Esophagus squamous epithelium (tissue), 5 donors: ENCODE measurements at regions not wholly inside any gene's neighbourhood (a gene's known extent, or its start where the extent isn't known, plus 50 kb on each side); places are given as distances from the start of the nearest gene placed in this dataset.

Experiments
- DNase-seq: peaks from one replicate; lab custom pipeline; 2025; lab: John Stamatoyannopoulos, UW
- H3K27ac ChIP-seq, 4 donors: fragments of 200-600 bp; sonication (generic); one replicate each; pipeline ENCODE4 v1.5.1; 2016 to 2019; ENCODE audit warnings: mild to moderate bottlenecking in 1 of 4
- H3K27me3 ChIP-seq, 4 donors: fragments of 200-600 bp; sonication (generic); 1 replicate in 3 of 4; 2 replicates in 1 of 4; pipeline versions ENCODE4 v1.5.1 to v1.6.0; 2017 to 2021; ENCODE audit warnings: antibody characterized with exemption in 1 of 4
- H3K36me3 ChIP-seq, 3 donors: fragments of 200-600 bp; sonication (generic); one replicate each; pipeline ENCODE4 v1.5.1; 2016 to 2019
- H3K4me1 ChIP-seq, 3 donors: fragments of 200-600 bp; sonication (generic); one replicate each; pipeline ENCODE4 v1.5.1; 2017 to 2019
- H3K4me3 ChIP-seq, 4 donors: fragments of 200-600 bp; sonication (generic); 1 replicate in 3 of 4; 2 replicates in 1 of 4; pipeline ENCODE4 v1.5.1; 2016 to 2019; ENCODE audit warnings: mild to moderate bottlenecking in 2 of 4, moderate library complexity in 1 of 4
- H3K9me3 ChIP-seq, 3 donors: fragments of 200-600 bp; sonication (generic); one replicate each; pipeline ENCODE4 v1.5.1; 2016 to 2019
- CTCF ChIP-seq, 6 experiments: fragments of 450-650 bp in 4 of 6; fragments of 200-600 bp in 2 of 6; sonication (generic) in 2 of 6; IDR thresholded peaks; one replicate each; pipeline ENCODE4 v1.5.1; 2016 to 2019; ENCODE audit warnings: antibody characterized with exemption in 6 of 6, mild to moderate bottlenecking in 4 of 6, moderate library complexity in 4 of 6
- POLR2A ChIP-seq, 4 donors: fragments of 450-650 bp; IDR thresholded peaks; one replicate each; pipeline ENCODE4 v1.6.1; 2017; ENCODE audit warnings: antibody characterized with exemption in 4 of 4, mild to moderate bottlenecking in 4 of 4, moderate library complexity in 3 of 4
- WGBS, 2 donors: methylation state at CpG; one replicate each; pipeline ENCODE4 v1.1.5; 2018; 5-methylcytosine and 5-hydroxymethylcytosine counted together
- intact Hi-C: fragments of 100-400 bp; cut with DNase I; formaldehyde crosslinking; loops from one replicate; pipeline ENCODE4 v1.15.0; 2022
- donor health status: DM: yes; HTN: yes; CAD: no.

DNA sequence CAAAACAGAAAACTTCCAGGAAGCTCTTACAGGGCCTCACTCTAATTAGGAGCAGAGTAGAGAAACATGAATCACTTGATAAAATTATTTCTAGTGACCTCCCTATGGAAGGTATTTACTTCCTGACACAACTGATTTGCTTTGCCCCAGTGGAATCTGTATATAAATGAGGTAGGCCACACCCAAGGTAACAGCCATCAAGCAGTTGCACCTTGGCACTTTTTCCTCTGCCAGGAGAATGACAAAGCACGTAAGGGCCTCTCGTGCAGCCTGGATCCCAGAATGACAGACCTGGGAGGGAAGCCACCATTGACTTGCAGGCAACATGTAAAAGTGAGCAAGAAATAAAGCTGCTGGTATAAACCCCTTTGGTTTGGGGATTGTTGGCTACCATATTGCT, 620.0 kb upstream of the SLC39A10 start:
- no peak overlapping the region for H3K27ac ChIP-seq
- no peak overlapping the region for H3K4me3 ChIP-seq
- no peaks in the 10 kb centered on the region for H3K36me3 ChIP-seq
- 58 to 89% methylated on average over 2 of the region's 2 CpGs for WGBS, 2 donors
- TF ChIP-seq POLR2A (IDR thresholded peaks at IDR 0.05) (no peak), CTCF (IDR thresholded peaks at IDR 0.05) (no peak)
- no peaks in the 10 kb centered on the region for H3K27me3 ChIP-seq
- no peaks in the 10 kb centered on the region for H3K4me1 ChIP-seq
- intact Hi-C loops, result no loop called here
- no peaks in the 10 kb centered on the region for H3K9me3 ChIP-seq
- DNase-seq, result no peak

GRCh38 chr2:195031411-195031810, 625.6 kb upstream of the SLC39A10 start:
- H3K36me3 ChIP-seq, result no peaks in the 10 kb centered on the region
- WGBS, 2 donors, result 93 to 97% methylated on average over 1 of the region's 1 CpG
- TF ChIP-seq POLR2A (IDR thresholded peaks at IDR 0.05) (no peak), CTCF (IDR thresholded peaks at IDR 0.05) (no peak)
- intact Hi-C loops, result no loop called here
- H3K9me3 ChIP-seq, result no peaks in the 10 kb centered on the region
- DNase-seq, result no peak
- no peaks in the 10 kb centered on the region for H3K27me3 ChIP-seq
- H3K4me3 ChIP-seq, result no peak overlapping the region
- H3K4me1 ChIP-seq, result no peaks in the 10 kb centered on the region
- H3K27ac ChIP-seq, result no peak overlapping the region

- no peak overlapping the region for H3K27ac ChIP-seq
- no peaks in the 10 kb centered on the region for H3K36me3 ChIP-seq
- H3K4me3 ChIP-seq, result no peak overlapping the region
- 30 to 59% methylated on average over 4 of the region's 4 CpGs for WGBS, 2 donors
- no peaks in the 10 kb centered on the region for H3K27me3 ChIP-seq
- H3K9me3 ChIP-seq, result no peaks in the 10 kb centered on the region
- no peaks in the 10 kb centered on the region for H3K4me1 ChIP-seq
- DNase-seq, result no peak
- TF ChIP-seq POLR2A (IDR thresholded peaks at IDR 0.05), result no peak
- no peak for TF ChIP-seq CTCF (IDR thresholded peaks at IDR 0.05)
- intact Hi-C loops, result no loop called here
Measured at GRCh38 chr2:195029804-195030654, 627.0 kb upstream of the SLC39A10 start.

DNA sequence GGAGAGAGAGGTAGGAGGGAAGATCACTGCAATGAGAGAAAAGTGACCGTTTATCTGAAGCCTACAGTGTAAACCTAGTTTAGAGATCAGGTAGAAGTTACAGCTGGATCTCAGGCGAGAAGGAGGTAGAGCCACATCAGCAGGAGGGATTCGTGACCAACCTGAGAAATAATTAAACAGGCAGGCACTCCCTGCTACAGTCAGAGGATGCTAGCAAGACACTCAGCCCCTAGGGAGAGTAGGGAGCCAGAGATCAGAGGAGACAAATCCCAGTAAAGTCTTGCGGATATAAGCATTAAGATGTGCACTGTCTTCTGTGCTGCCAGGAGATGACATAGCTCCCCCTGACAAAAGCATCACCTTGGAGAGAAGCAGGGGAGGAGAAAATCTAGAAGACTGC, 629.1 kb upstream of the SLC39A10 start:
- no peaks in the 10 kb centered on the region for H3K4me1 ChIP-seq
- no peak for TF ChIP-seq POLR2A (IDR thresholded peaks at IDR 0.05)
- no peak for TF ChIP-seq CTCF (IDR thresholded peaks at IDR 0.05)
- no peaks in the 10 kb centered on the region for H3K9me3 ChIP-seq
- WGBS, 2 donors, result 38 to 48% methylated on average over 4 of the region's 4 CpGs
- intact Hi-C loops, result no loop called here
- H3K36me3 ChIP-seq, result no peaks in the 10 kb centered on the region
- no peak for DNase-seq
- H3K27me3 ChIP-seq, result no peaks in the 10 kb centered on the region
- no peak overlapping the region for H3K27ac ChIP-seq
- H3K4me3 ChIP-seq, result no peak overlapping the region

DNA sequence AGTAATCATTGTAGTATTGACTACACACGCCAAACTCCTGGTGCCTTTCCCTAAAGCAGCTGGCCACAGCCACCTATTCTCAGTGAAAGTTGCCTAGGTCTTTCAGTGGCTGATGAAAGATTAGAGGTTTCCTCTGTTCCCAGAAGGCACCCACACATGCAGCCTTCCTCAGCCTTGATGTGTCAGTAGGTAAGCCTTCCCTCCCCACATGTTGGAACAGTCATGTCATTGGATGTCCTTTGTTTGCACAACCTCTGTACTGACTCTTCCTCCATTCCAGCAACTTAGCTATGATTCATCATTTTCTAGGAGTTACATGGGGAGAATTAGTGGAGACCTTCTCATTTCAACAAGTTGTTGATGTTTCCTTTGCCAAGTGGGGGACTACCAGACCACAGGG, 630.8 kb upstream of the SLC39A10 start:
- no peak overlapping the region for H3K27ac ChIP-seq
- TF ChIP-seq POLR2A (IDR thresholded peaks at IDR 0.05) (no peak), CTCF (IDR thresholded peaks at IDR 0.05) (no peak)
- H3K36me3 ChIP-seq, result no peaks in the 10 kb centered on the region
- DNase-seq, result no peak
- intact Hi-C loops, result no loop called here
- no peaks in the 10 kb centered on the region for H3K9me3 ChIP-seq
- H3K27me3 ChIP-seq, result no peaks in the 10 kb centered on the region
- H3K4me1 ChIP-seq, result no peaks in the 10 kb centered on the region
- no peak overlapping the region for H3K4me3 ChIP-seq
- 83 to 100% methylated on average over 1 of the region's 1 CpG for WGBS, 2 donors
